MCF 10A (cell line): ENCODE measurements at regions not wholly inside any gene's neighbourhood (a gene's known extent, or its start where the extent isn't known, plus 50 kb on each side); places are given as distances from the start of the nearest gene placed in this dataset.

Experiments
- BruUV-seq: library from RNA; stranded (reverse); fragments of 400-500 nt; replicated peaks from 2 replicates; lab custom pipeline; 2021; lab: Mats Ljungman, UMichigan
- CTCF ChIA-PET: fragments of 300-600 bp; sonication (Branson Sonifier 250); formaldehyde crosslinking; extraction: SDS; loops from one replicate; lab custom pipeline; 2021; ENCODE audit warnings: antibody characterized with exemption, inconsistent platforms; lab: Yijun Ruan, JAX
- POLR2A ChIA-PET: fragments of 300-600, 350-650 bp; sonication (Branson Sonifier 250); formaldehyde crosslinking; extraction: SDS; loops from one replicate; lab custom pipeline; 2020; ENCODE audit warnings: antibody characterized with exemption, inconsistent platforms; lab: Yijun Ruan, JAX
- DNase-seq: peaks from one replicate; pipeline ENCODE4 v3.0.0-alpha.2; 2018; ENCODE audit not compliant: unreplicated experiment
- H3K27ac Mint-ChIP-seq: one replicate; pipeline ENCODE4 v1.8.0; 2022; ENCODE audit warnings: mild to moderate bottlenecking, low read depth, mixed read lengths; ENCODE audit not compliant: unreplicated experiment
- H3K27me3 Mint-ChIP-seq: one replicate; pipeline ENCODE4 v1.8.0; 2022; ENCODE audit warnings: mixed read lengths; ENCODE audit not compliant: insufficient read depth, unreplicated experiment
- H3K36me3 Mint-ChIP-seq: one replicate; pipeline ENCODE4 v1.8.0; 2022; ENCODE audit warnings: mild to moderate bottlenecking, moderate library complexity, mixed read lengths; ENCODE audit not compliant: insufficient read depth, unreplicated experiment
- H3K4me1 Mint-ChIP-seq: one replicate; pipeline ENCODE4 v1.8.0; 2022; ENCODE audit warnings: mixed read lengths; ENCODE audit not compliant: insufficient read depth, unreplicated experiment
- H3K4me3 Mint-ChIP-seq: one replicate; pipeline ENCODE4 v1.8.0; 2022; ENCODE audit warnings: mild to moderate bottlenecking, moderate library complexity, mixed read lengths; ENCODE audit not compliant: unreplicated experiment
- H3K9me3 Mint-ChIP-seq: one replicate; pipeline ENCODE4 v1.8.0; 2022; ENCODE audit warnings: mixed read lengths; ENCODE audit not compliant: unreplicated experiment
- intact Hi-C: fragments of 100-400 bp; cut with micrococcal nuclease; formaldehyde crosslinking; loops from 2 replicates; pipeline ENCODE4 v1.14.1; 2022
- TF ChIP-seq, protein P1 (sequence below): fragments of 200-600 bp; IDR thresholded peaks from one replicate; pipeline ENCODE4 v1.8.0; 2022; ENCODE audit warnings: antibody characterized with exemption, mild to moderate bottlenecking; ENCODE audit not compliant: unreplicated experiment

DNA sequence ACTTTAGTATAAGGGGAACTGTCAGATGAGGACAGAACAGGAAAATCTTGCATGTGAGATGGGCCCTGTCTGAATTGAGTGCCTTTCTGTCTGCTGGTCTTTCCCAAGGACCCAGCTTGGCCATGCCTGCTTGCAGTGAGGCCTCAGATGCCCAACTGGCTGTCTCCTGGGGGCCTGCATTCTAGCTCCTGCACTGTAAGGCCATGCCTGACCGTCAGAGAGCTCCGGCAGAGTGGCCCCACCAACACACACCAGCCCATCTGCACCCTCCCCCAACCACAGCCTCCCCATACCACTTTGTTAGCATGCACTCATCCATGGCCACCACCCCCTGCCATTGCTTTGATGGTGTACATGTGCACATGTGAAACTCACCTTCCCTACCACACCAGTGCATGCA is 190.4 kb upstream of the RPRM start:
- TF ChIP-seq, protein P1, sequence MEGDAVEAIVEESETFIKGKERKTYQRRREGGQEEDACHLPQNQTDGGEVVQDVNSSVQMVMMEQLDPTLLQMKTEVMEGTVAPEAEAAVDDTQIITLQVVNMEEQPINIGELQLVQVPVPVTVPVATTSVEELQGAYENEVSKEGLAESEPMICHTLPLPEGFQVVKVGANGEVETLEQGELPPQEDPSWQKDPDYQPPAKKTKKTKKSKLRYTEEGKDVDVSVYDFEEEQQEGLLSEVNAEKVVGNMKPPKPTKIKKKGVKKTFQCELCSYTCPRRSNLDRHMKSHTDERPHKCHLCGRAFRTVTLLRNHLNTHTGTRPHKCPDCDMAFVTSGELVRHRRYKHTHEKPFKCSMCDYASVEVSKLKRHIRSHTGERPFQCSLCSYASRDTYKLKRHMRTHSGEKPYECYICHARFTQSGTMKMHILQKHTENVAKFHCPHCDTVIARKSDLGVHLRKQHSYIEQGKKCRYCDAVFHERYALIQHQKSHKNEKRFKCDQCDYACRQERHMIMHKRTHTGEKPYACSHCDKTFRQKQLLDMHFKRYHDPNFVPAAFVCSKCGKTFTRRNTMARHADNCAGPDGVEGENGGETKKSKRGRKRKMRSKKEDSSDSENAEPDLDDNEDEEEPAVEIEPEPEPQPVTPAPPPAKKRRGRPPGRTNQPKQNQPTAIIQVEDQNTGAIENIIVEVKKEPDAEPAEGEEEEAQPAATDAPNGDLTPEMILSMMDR: no peak
- no TSS peak for BruUV-seq
- Mint-ChIP-seq H3K4me1 (no peaks in the 10 kb centered on the region), H3K9me3 (peaks cover 17% of the 10 kb centered on the region), H3K4me3 (no peak overlapping the region), H3K36me3 (no peaks in the 10 kb centered on the region), H3K27ac (no peak overlapping the region), H3K27me3 (no peaks in the 10 kb centered on the region)
- ChIA-PET POLR2A (no interaction called here), CTCF (no interaction called here)
- intact Hi-C loops: no loop called here
- DNase-seq: no peak

- Mint-ChIP-seq H3K27ac (no peak overlapping the region), H3K9me3 (no peaks in the 10 kb centered on the region), H3K4me1 (peaks cover 7% of the 10 kb centered on the region), H3K36me3 (no peaks in the 10 kb centered on the region), H3K4me3 (no peak overlapping the region), H3K27me3 (no peaks in the 10 kb centered on the region)
- POLR2A ChIA-PET: no interaction called here
- CTCF ChIA-PET: no interaction called here
- TF ChIP-seq, protein P1: no peak
- no peak for DNase-seq
- BruUV-seq: no TSS peak
- intact Hi-C loops: no loop called here
Measured at GRCh38 chr2:153710128-153710527, 161.6 kb upstream of the GALNT13 start.

- Mint-ChIP-seq H3K9me3 (no peaks in the 10 kb centered on the region), H3K27ac (no peak overlapping the region), H3K27me3 (no peaks in the 10 kb centered on the region), H3K4me1 (no peaks in the 10 kb centered on the region), H3K36me3 (no peaks in the 10 kb centered on the region), H3K4me3 (no peak overlapping the region)
- ChIA-PET POLR2A (no interaction called here), CTCF (interaction anchor here (0.8 kb wide), 1 partner anchor 660 kb away, joined by 3 read pairs; no protein-coding TSS in a partner anchor)
- no peak for DNase-seq
- intact Hi-C loops: no loop called here
- TF ChIP-seq, protein P1: no peak
- BruUV-seq: no TSS peak
Measured at GRCh38 chr2:153715218-153715850, 156.4 kb upstream of the GALNT13 start.

- DNase-seq: no peak
- H3K36me3 Mint-ChIP-seq: no peaks in the 10 kb centered on the region
- no peaks in the 10 kb centered on the region for H3K27me3 Mint-ChIP-seq
- H3K4me3 Mint-ChIP-seq: no peak overlapping the region
- no peaks in the 10 kb centered on the region for H3K4me1 Mint-ChIP-seq
- no TSS peak for BruUV-seq
- POLR2A ChIA-PET: no interaction called here
- TF ChIP-seq, protein P1: no peak
- intact Hi-C loops: no loop called here
- no peak overlapping the region for H3K27ac Mint-ChIP-seq
- no peaks in the 10 kb centered on the region for H3K9me3 Mint-ChIP-seq
- CTCF ChIA-PET: no interaction called here
Measured at GRCh38 chr2:153717060-153717459, 154.7 kb upstream of the GALNT13 start.
